ENCODE measurements at regions not wholly inside any gene's neighbourhood (a gene's known extent, or its start where the extent isn't known, plus 50 kb on each side); places are given as distances from the start of the nearest gene placed in this dataset.

DNA sequence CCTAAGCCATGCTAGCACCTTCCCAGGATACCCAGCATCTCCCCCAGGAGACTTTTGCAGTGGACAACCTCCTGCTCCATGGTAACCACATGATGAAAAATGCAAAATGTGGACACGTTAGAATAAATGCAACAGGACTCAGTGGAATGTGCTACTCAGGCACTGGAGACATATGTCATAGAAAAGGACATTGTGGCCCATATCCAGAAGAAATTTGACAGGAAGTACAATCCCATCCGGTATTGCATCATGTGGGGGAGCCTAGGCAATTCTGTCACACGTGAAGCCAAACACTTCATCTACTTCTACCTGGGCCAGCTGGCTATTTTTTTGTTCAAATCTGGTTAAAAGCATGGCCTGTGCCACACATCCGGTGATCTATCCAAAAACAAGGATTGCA lies 227.2 kb upstream of the GPR149 start:
- Histone ChIP-seq H3K4me1 (ENCODE audit: insufficient read depth, low read length) (no peaks in the 10 kb centered on the region), H3K9me3 (ENCODE audit: insufficient read depth, low read depth, low read length) (no peaks in the 10 kb centered on the region), H3K27me3 (ENCODE audit: insufficient read depth, low read length) (no peaks in the 10 kb centered on the region), H3K27ac (ENCODE audit: low read depth, low read length) (no peak overlapping the region), H3K79me2 (ENCODE audit: insufficient read depth, low read length) (no peaks in the 10 kb centered on the region), H2AFZ (ENCODE audit: low read depth, low read length) (no peak overlapping the region), H3K36me3 (ENCODE audit: insufficient read depth, low read length) (no peaks in the 10 kb centered on the region), H3K9ac (ENCODE audit: low read length) (no peak overlapping the region), H4K20me1 (ENCODE audit: insufficient read depth, low read length) (no peaks in the 10 kb centered on the region), H3K4me3 (ENCODE audit: insufficient read depth, low read depth, low read length) (no peak overlapping the region), H3K4me2 (ENCODE audit: low read length) (no peak overlapping the region)
- no peak for TF ChIP-seq EZH2 (IDR thresholded peaks at IDR 0.05; ENCODE audit: insufficient read depth, low read length)
- TF ChIP-seq, protein P1, sequence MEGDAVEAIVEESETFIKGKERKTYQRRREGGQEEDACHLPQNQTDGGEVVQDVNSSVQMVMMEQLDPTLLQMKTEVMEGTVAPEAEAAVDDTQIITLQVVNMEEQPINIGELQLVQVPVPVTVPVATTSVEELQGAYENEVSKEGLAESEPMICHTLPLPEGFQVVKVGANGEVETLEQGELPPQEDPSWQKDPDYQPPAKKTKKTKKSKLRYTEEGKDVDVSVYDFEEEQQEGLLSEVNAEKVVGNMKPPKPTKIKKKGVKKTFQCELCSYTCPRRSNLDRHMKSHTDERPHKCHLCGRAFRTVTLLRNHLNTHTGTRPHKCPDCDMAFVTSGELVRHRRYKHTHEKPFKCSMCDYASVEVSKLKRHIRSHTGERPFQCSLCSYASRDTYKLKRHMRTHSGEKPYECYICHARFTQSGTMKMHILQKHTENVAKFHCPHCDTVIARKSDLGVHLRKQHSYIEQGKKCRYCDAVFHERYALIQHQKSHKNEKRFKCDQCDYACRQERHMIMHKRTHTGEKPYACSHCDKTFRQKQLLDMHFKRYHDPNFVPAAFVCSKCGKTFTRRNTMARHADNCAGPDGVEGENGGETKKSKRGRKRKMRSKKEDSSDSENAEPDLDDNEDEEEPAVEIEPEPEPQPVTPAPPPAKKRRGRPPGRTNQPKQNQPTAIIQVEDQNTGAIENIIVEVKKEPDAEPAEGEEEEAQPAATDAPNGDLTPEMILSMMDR (IDR thresholded peaks at IDR 0.05; ENCODE audit: insufficient read depth, low read depth, low read length), result no peak
- Mint-ChIP-seq H3K4me3 (ENCODE audit: unreplicated experiment) (no peak overlapping the region), H3K27me3 (ENCODE audit: low read depth, unreplicated experiment) (no peaks in the 10 kb centered on the region), H3K27ac (ENCODE audit: unreplicated experiment) (no peak overlapping the region), H3K36me3 (ENCODE audit: low read depth, unreplicated experiment) (no peaks in the 10 kb centered on the region), H3K9me3 (ENCODE audit: unreplicated experiment) (no peaks in the 10 kb centered on the region), H3K4me1 (ENCODE audit: low read depth, unreplicated experiment) (peaks cover 16% of the 10 kb centered on the region)
- DNase-seq (ENCODE audit: low read depth) (no peak), FAIRE-seq (no peak)

DNA sequence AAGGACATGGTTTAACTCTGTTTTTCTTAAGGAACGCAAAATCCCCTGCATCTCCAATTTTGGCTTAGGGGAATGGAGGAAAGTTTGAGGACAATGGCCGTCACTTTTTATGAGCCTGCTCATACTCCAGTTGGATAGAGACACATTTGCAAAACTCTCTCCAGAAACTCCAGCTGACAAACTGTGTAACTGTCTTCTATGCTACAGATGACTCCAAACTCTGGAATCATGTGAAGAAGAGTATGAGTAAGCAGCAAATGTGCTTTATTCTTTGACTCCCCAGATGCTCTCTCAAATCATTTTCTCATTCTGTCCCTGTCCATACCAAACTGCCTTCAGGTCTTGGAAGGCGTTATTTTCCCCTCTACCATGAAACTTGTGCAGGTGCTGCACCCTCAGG lies 226.5 kb upstream of the GPR149 start:
- H3K36me3 Mint-ChIP-seq (ENCODE audit: low read depth, unreplicated experiment), result no peaks in the 10 kb centered on the region
- H3K9ac ChIP-seq (ENCODE audit: low read length), result no peak overlapping the region
- DNase-seq (ENCODE audit: low read depth) (no peak), FAIRE-seq (no peak)
- H3K9me3 ChIP-seq (ENCODE audit: insufficient read depth, low read depth, low read length), result no peaks in the 10 kb centered on the region
- H3K4me2 ChIP-seq (ENCODE audit: low read length), result no peak overlapping the region
- no peaks in the 10 kb centered on the region for H3K79me2 ChIP-seq (ENCODE audit: insufficient read depth, low read length)
- no peak overlapping the region for H3K4me3 ChIP-seq (ENCODE audit: insufficient read depth, low read depth, low read length)
- no peaks in the 10 kb centered on the region for H4K20me1 ChIP-seq (ENCODE audit: insufficient read depth, low read length)
- no peak overlapping the region for H3K4me3 Mint-ChIP-seq (ENCODE audit: unreplicated experiment)
- no peak overlapping the region for H3K27ac Mint-ChIP-seq (ENCODE audit: unreplicated experiment)
- TF ChIP-seq EZH2 (IDR thresholded peaks at IDR 0.05; ENCODE audit: insufficient read depth, low read length), result no peak
- TF ChIP-seq, protein P1 (IDR thresholded peaks at IDR 0.05; ENCODE audit: insufficient read depth, low read depth, low read length), result no peak
- H3K36me3 ChIP-seq (ENCODE audit: insufficient read depth, low read length), result no peaks in the 10 kb centered on the region
- H3K27me3 ChIP-seq (ENCODE audit: insufficient read depth, low read length), result no peaks in the 10 kb centered on the region
- H3K27me3 Mint-ChIP-seq (ENCODE audit: low read depth, unreplicated experiment), result no peaks in the 10 kb centered on the region
- H3K9me3 Mint-ChIP-seq (ENCODE audit: unreplicated experiment), result no peaks in the 10 kb centered on the region
- H3K4me1 Mint-ChIP-seq (ENCODE audit: low read depth, unreplicated experiment), result peaks cover 16% of the 10 kb centered on the region
- H2AFZ ChIP-seq (ENCODE audit: low read depth, low read length), result no peak overlapping the region
- H3K4me1 ChIP-seq (ENCODE audit: insufficient read depth, low read length), result no peaks in the 10 kb centered on the region
- no peak overlapping the region for H3K27ac ChIP-seq (ENCODE audit: low read depth, low read length)

DNA sequence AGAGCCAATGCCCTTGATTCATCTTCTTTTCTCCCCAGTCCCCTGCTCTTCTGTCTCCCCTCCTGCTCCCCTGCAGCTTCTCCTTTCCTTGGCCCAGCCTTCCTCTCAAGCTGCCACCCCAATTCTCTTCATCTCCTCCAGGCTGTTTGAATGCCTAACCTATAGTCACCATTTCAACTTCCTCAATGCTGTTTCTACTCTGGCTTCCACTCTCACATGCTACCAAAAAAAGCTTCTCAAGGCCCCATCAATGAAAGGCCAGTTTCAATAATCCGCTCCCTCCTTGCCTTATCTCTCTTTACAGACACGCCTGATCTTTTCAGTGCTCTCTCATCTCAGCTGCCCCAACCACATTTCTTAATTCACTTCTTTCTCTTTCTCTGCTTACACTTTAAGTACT lies 212.2 kb upstream of the GPR149 start:
- Histone ChIP-seq H3K4me1 (ENCODE audit: insufficient read depth, low read length) (no peaks in the 10 kb centered on the region), H3K27ac (ENCODE audit: low read depth, low read length) (no peak overlapping the region), H3K4me3 (ENCODE audit: insufficient read depth, low read depth, low read length) (no peak overlapping the region), H3K79me2 (ENCODE audit: insufficient read depth, low read length) (no peaks in the 10 kb centered on the region), H2AFZ (ENCODE audit: low read depth, low read length) (no peak overlapping the region), H3K36me3 (ENCODE audit: insufficient read depth, low read length) (no peaks in the 10 kb centered on the region), H3K9ac (ENCODE audit: low read length) (no peak overlapping the region), H3K27me3 (ENCODE audit: insufficient read depth, low read length) (no peaks in the 10 kb centered on the region), H3K9me3 (ENCODE audit: insufficient read depth, low read depth, low read length) (no peaks in the 10 kb centered on the region), H4K20me1 (ENCODE audit: insufficient read depth, low read length) (no peaks in the 10 kb centered on the region), H3K4me2 (ENCODE audit: low read length) (no peak overlapping the region)
- Mint-ChIP-seq H3K27me3 (ENCODE audit: low read depth, unreplicated experiment) (no peaks in the 10 kb centered on the region), H3K4me3 (ENCODE audit: unreplicated experiment) (no peak overlapping the region), H3K36me3 (ENCODE audit: low read depth, unreplicated experiment) (no peaks in the 10 kb centered on the region), H3K27ac (ENCODE audit: unreplicated experiment) (no peak overlapping the region), H3K9me3 (ENCODE audit: unreplicated experiment) (no peaks in the 10 kb centered on the region), H3K4me1 (ENCODE audit: low read depth, unreplicated experiment) (no peaks in the 10 kb centered on the region)
- FAIRE-seq (no peak), DNase-seq (ENCODE audit: low read depth) (no peak)
- TF ChIP-seq EZH2 (IDR thresholded peaks at IDR 0.05; ENCODE audit: insufficient read depth, low read length), result no peak
- TF ChIP-seq, protein P1 (IDR thresholded peaks at IDR 0.05; ENCODE audit: insufficient read depth, low read depth, low read length), result no peak

All from astrocyte (in vitro differentiated cells and primary cell).